GM18873 (cell line): ENCODE measurements at regions not wholly inside any gene's neighbourhood (a gene's known extent, or its start where the extent isn't known, plus 50 kb on each side); places are given as distances from the start of the nearest gene placed in this dataset.
"Not testable (repeated sequence)": the region's sequence is repeated elsewhere in the genome, so short reads cannot be mapped to it uniquely, and the experiment has no call there.

ENCODE experiments used
- ATAC-seq: cut with Tn5 transposase; IDR thresholded peaks from one replicate; pipeline ENCODE4 v1.9.1; 2021; ENCODE audit warnings: mild to moderate bottlenecking, moderate library complexity, moderate number of reproducible peaks; ENCODE audit not compliant: unreplicated experiment, low FRiP score

DNA sequence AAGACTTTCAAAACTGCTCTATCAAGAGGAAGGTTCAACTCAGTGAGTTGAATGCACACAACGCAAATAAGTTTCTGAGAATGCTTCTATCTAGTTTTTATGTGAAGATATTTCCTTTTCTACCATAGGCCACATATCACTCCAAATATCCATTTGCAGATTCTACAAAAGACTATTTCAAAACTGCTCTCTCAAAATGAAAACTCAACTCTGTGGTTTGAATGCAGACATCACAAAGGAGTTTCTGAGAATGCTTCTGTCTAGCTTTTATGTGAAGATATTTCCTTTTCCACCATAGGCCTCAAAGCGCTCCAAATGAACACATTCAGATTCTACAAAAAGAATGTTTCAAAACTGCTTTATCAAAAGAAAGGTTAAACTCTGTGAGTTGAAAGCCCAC is 1093.1 kb upstream of the DEFB115 start:
- ATAC-seq, result not testable (repeated sequence)

DNA sequence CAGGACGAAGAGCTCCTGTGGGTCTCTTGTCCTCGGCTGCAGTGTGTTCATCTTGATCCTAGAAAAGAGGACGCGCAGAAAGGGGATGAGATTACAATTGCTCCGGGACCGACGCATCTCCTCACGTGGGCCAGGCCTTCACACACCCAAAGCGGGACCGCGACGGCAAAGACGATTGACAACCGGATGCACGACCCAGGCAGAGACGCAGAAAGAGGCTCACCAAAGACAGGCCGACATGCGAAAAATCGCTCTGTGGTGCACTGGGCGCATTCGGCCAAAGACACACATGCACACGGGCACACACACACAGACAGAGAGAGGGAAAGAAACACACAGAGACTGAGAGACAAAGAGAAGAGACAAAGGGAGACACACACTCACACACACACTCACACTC is 1089.9 kb upstream of the DEFB115 start:
- no peak for ATAC-seq

DNA sequence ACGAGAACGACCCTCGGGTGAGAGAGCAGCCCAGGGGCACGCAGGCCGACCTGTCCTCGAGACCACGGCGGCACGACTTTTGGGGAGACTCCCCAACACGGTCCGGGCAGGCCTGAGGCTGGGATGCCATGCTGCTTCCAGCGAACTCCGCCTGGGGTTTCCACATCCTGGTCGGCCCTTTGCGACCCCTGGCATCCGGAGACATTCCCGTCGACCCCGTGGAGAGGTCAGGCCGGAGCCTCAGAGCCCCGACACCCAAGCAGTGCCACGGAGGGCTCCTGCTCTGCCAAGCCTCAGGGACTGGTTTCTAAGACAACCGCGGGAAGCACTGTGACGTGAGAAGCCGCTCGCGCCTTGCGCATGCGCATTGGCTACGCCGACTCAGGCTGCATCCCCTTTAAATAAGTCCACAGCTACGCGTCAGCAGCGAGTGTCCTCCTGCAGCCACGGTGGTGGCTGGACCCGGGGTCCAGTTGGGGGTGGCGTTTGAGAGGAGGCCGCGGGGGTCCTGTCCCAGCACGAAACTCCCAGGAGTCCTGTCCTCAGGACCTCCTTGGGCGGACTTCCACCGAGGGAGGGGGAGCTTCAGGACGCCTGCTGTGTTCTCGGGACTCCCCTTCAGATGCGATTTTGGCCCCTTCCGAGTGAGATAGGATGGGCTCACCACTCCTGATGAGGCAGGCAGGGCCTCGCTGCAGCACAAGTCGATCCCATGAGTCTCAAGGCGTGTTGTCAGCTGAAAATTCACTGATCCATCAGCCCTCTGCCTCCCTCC is 1089.3 kb upstream of the DEFB115 start:
- ATAC-seq, result no peak

DNA sequence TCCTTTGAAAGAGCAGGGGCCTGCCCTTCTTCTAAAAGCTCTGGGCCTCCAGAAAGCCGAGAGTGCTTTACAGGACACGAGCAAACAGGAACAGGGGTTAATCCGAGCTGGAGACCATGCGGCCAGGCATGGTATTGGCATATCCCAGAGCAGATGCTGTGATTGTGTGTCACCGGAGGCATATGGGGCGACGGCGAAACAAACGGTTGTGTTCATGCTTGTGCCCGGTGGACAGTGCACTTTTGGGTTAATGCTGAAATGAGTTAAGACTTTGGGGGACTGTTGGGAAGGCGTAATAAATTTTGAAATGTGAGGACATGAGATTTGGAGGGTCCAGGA is 1088.7 kb upstream of the DEFB115 start:
- no peak for ATAC-seq

DNA sequence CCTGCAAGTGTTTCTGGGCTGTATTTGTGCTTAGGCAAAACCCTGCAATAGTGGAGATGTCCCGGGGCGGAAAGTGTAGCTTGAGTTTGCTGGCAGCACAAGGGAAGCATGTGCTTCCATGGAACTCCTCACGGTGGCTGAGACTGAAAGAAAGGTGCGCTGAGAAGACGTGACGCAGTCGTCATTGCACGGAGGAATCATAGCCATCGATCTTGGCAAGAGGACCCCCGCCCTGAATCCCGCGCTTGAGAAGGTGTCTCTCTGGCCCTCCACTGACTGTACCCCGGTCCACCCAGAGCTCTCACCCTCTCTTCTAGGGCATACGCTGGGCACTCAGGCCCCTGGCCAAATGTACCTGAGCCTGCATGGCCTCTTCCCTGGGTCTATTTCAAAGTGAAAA is 1081.8 kb upstream of the DEFB115 start:
- ATAC-seq, result no peak

DNA sequence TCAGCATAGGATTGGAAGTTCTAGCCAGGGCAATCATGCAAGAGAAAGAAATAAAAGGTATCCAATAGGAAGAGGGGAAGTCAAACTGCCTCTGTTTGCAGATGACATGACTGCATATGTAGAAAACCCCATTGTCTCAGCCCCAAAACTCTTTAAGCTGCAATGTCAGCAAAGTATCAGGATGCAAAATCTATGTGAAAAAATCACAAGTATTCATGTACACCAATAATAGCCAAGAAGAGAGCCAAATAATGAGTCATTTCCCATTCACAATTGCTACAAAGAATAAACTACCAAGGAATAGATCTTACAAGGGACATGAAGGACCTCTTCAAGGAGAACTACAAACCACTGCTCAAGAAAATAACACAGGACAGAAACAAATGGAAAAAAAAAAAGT is 1074.3 kb upstream of the DEFB115 start:
- ATAC-seq, result not testable (repeated sequence)

DNA sequence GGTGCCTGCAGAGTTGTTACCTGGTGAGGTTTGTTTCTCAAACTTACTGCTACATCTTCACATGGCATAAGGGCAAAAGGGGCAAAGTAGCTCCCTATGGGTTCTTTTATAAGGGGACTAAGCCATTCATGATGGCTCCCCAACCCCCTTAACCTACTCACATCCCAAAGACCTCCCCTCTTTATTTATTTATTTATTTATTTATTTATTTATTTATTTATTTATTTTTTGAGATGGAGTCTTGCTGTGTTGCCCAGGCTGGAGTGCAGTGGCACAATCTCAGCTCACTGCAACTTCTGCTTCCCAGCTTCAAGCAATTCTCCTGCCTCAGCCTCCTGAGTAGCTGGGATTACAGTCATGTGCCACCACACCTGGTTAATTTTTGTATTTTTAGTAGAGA is 1065.7 kb upstream of the DEFB115 start:
- ATAC-seq, result not testable (repeated sequence)

DNA sequence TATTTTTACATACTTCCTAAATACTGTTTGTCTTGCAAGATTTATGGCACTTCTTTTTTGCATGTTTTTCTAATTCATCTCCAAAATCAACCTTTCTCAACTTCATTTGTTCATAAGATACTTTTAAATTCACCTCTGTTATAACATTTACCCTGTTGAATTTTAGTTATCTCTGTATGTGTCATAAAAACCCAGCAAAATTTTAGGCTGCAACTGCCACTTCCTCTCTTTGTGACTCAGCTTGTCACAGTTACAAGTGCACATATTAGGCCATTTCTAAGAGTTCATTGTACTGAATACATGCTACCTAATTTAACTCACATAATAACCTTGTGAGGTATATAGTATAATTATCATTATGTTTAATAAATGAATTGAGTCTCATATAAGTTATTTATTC is 1023.0 kb upstream of the DEFB115 start:
- ATAC-seq, result not testable (repeated sequence)

DNA sequence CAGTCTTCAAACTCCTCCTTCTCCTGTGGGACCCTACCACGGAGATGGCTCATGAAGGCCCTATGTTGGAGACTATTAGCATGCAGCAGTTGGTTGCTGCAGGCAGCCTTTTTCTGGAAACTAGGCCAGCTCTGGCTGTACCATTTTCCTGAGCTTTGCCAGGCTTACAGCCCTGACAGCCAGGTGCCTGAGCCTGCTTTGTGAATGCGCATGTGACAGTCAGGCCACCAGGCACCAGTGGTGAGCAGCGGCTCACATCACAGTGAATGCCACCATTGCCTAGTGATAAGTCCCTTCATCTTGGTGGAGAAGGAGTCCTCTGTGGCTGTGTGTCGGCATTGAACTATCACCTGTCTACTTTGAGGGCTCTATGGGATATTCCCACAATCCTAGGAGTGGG is 982.4 kb upstream of the DEFB115 start:
- not testable (repeated sequence) for ATAC-seq

DNA sequence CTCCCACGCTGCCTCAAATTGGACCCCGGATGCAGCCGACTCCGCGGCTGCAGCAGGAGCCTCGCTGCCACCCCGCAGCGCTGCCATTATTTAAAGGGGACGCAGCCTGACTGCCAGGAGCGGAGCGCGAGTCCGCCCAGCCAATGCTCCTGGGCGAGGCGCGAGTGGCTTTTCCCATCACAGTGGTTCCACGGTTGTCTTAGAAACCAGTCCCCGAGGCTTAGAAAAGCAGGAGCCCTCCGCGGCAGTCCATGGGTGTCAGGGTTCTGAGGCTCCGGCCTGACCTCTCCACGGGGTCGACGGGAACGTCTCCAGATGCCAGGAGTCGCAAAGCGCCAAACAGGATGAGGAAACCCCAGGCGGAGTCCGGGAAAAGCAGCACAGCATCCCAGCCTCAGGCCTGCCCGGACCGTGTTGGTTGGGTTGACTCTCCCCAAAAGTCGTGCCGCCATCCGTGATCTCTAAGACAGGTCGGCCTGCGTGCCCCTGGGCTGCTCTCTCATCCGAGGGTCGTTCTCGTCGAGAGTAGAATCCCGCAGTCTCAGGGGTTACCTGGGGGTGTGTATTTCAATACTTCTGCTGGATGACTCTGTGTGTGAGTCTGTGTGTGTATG is 975.8 kb upstream of the DEFB115 start:
- ATAC-seq, result no peak

DNA sequence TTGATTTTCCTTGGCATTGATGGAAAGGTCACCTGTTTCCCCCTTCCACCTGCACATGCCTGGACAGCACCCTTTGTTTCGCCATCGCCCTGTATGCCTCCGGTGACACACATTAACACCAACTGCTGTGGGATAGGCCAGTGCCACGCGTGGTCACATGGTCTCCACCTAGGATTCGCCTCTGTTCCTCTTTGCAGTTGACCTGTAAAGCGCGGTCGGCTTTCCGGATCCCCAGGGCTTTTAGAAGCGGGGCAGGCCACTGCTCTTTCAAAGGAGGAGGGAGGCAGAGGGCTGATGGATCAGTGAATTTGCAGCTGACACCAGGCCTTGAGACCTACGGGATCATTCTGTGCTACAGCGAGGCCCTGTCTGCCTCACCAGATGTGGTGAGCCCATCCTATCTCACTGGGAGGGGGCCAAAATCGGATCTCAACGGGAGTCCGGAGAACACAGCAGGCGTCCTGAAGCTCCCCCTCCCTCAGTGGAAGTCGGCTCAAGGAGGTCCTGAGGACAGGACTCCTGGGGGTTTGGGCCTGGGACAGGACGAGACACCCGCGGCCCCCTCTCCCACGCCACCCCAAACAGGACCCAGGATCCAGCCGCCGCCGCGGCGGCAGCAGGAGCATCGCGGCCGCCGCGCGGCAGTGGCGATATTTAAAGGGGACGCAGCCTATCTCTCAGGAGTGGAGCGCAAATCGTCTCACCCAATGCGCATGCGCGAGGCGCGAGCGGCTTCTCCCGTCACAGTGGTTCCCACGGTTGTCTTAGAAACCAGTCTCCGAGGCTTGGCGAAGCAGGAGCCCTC is 973.8 kb upstream of the DEFB115 start:
- not testable (repeated sequence) for ATAC-seq

DNA sequence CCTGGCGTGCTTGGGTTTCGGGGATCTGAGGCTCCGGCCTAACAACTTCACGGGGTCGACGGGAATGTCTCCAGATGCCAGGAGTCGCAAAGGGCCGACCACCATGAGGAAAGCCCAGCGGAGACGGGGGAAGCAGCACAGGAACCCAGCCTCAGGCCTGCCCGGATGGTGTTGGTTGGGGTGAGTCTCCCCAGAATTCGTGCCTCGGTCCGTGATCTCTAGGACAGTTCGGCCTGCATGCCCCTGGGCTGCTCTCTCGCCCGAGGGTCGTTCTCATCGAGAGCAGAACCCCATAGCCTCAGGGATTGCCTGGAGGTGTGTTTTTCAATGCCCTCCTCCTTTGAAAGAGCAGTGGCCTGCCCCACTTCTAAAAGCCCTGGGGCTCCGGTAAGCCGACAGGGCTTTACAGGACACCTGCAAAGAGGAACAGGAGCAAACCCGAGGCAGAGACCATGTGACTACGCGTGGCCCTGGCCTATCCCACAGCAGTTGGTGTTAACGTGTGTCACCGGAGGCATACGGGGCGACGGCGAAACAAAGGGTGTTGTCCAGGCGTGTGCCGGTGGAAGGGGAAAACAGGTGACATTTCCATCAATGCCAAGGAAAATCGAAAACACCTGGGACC is 973.1 kb upstream of the DEFB115 start:
- ATAC-seq, result no peak

DNA sequence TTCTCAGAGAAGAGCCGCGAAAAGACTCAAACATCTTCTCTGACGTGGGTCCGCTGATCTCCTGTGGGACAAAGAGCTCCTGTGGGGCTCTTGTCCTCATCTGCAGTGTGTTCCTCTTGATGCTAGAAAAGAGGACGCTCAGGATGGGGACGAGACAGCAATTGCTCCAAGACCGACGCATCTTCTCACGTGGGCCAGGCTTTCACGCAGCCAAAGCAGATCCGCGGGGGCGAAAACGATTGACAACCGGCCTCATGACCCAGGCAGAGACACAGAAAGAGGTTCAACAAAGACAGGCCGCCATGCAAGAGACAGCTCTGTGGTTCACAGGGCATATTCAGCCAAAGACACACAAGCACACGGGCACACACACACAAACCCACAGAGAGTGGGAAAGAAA is 971.8 kb upstream of the DEFB115 start:
- ATAC-seq, result no peak

DNA sequence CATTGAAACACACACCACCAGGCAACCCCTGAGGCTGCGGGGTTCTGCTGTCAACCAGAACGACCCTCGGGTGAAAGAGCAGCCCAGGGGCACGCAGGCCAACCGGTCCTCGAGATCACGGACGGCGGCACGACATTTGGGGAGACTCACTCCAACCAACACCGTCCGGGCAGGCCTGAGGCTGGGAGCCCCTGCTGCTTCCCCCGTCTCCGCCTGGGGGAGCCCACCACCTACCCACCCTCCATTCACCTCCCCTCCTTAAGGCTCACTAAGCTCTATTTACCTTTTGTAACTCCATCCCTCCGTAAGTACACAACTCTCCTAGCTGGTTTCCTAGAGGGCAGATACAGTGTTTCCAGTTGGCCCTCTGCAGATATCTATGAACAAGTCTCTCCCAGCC is 971.3 kb upstream of the DEFB115 start:
- no peak for ATAC-seq

DNA sequence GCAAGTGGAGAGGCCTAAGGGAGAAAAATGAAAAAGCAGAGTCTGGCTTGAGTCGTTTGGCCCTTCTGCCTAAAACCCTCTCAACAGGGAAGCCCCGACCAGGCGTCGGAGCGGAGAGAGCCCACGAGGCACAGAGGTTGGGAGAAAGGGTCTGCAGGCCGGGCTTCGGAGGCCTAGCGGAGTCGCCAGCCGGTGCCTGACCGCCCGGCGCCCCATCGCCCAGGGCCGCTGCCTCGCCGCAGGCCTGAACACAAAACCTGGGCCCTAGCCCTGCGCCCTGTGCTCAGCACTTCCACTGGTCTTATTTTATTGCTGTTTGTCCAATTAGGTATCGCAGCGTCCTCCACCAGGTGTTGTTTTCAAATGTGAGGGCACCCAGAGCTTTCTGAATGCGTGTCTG is 970.0 kb upstream of the DEFB115 start:
- ATAC-seq, result not testable (repeated sequence)

DNA sequence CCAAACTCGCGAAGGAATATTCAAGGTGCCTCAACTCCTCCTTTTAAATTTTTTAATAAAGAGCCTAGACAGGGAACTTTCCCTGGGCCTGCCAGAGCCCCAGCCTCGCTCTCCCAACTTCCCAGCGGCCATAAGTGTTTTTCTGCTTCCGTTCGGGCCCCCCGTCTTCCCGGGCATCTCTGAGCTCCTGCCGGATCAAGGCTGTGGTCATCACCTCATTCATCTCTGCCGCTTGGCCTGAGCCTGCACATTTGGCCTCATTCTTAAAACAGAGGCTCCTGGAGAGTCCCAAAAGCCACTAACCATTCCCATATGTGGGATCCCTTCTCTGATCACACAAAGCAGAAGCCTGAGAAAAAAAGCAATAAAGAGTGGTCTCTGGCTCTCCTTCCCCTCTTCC is 969.1 kb upstream of the DEFB115 start:
- no peak for ATAC-seq

DNA sequence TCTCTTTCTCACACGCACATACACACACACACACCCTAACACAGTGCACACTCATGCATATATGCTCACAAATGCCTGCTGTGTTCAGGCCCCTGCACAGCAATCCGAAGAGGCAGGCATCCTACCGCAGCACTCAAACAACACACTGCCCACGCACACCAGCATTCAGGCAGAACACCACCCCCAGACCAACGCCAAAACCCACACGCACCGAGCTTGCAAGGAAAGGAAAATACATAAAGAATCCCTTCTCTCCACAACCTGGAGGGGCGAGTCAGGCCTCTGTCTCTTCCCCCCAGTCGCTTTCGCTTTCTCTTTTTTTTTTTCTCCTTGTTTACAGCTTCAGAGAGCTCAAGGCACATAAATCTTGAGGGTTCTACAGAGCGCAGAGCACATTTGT is 968.4 kb upstream of the DEFB115 start:
- ATAC-seq, result not testable (repeated sequence)

DNA sequence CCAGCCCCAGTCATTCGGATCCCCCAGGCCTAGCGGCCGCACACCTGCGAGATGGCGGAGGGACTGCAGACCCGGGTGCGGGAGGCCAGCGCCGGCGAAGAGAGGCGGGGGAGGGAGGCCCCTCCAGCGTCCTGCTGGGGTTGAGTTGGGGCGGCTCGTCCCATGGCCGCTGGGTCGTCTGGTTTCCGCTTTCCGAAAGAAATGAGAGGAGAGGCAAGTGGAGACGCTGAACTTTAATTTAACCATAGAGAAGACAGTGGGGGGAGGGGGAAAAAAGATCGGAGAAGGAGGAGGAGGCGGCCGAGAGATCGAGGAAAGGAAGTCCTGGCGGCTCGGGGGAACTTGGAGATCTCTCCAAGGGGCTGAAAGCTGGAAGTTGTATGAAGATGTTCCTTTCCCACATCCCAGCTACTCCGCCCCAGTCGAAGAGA is 967.7 kb upstream of the DEFB115 start:
- ATAC-seq, result not testable (repeated sequence)

DNA sequence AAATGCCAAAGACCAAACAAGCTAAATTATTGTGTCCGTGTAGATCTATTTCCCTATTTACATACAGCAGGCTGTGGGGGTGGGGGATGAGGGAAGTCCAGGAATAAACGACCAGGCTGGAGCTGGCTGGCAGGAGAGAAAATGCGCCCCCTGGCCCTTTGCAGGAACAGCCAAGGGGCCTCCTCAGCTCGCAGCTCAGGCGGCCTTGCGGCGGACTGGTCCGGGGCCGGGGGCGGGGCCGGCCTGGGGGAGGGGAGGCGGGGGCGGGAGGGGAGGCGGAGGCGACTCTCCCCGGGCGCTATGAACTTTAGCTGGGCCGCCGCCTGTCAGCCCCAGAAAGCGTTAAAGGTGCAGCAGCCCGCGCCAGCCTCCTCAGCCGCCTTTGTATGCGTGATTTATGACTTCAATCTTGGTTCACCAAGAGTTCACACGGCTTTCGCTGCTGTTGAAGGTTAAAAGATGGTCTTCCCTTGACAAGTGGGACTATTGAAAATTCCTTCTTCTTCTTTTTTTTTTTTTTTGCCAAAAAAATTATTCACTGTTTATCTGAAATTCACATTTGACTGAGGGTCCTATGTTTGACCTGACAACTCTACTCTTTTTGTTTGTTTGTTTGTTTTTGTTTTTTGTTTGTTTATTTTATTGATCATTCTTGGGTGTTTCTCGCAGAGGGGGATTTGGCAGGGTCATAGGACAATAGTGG is 967.0 kb upstream of the DEFB115 start:
- not testable (repeated sequence) for ATAC-seq

DNA sequence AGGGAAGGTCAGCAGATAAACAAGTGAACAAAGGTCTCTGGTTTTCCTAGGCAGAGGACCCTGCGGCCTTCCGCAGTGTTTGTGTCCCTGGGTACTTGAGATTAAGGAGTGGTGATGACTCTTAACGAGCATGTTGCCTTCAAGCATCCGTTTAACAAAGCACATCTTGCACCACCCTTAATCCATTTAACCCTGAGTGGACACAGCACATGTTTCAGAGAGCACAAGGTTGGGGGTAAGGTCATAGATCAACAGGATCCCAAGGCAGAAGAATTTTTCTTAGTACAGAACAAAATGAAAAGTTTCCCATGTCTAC is 966.4 kb upstream of the DEFB115 start:
- not testable (repeated sequence) for ATAC-seq

DNA sequence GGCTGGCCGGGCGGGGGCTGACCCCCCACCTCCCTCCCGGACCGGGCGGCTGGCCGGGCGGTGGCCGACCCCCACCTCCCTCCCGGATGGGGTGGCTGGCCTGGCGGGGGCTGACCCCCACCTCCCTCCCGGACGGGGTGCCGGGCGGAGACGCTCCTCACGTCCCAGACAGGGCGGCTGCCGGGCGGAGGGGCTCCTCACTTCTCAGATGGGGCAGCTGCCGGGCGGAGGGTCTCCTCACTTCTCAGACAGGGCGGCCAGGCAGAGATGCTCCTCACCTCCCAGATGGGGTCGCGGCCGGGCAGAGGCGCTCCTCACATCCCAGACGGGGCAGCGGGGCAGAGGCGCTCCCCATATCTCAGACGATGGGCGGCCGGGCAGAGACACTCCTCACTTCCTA is 965.8 kb upstream of the DEFB115 start:
- ATAC-seq, result not testable (repeated sequence)
